Right lung (tissue), 2 donors: ENCODE measurements at regions not wholly inside any gene's neighbourhood (a gene's known extent, or its start where the extent isn't known, plus 50 kb on each side); places are given as distances from the start of the nearest gene placed in this dataset.

Source experiments
- DNase-seq, 2 donors: peaks; one replicate each; pipeline ENCODE4 v3.0.0-alpha.2; 2013

DNA sequence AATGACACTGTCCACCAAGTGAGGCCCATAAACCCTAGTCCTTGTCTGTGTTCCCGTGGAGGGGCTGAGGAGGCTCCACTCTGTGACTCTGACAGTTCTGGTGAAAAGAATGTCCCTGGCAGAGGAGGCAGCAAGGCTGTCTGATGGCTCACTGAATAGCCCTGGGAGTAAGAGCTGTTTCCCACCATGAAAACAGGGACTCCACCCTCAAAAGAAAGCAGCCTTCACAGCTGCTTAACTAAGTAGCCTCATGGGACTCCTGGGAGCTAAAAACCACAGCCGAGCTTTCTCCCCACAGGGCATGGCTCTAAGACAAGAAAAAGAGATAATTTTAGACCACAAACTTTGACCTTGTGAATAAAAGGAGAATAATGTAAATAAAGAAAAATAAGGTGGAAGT is 135.1 kb upstream of the FRY start:
- DNase-seq = no peak

DNA sequence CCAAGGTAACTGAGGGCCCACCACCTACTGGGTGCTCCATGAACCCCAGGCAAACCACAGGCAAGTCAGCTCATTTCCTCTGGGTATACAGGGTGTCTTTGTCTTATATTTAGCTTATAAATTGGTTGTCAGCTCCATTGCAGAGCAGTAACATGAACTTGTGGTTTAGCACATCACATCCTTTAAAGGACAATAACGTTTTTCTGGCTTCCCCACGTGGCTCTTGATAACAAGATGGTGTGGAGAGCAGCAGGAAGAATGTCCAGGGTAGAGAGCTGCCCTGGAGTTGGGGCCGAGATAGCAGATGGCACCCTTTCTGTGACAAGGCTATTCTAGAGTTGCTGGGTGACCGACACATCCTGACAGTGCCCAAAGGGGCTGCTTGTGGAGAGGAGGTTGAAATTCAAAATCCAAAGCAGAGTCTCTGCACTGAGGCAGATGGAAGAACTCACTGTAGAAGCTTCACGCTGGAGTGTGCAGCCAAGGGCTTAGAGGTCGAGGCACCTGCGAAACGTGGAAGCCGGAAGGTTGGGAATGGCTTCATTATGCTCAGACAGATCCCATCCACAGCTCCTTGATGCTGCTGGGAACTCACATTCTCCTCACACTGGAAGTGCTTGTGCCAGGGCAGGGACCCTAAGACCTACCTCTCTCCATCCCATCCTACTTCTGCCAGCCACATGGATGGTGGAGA is 133.0 kb upstream of the FRY start:
- DNase-seq = no peak

DNA sequence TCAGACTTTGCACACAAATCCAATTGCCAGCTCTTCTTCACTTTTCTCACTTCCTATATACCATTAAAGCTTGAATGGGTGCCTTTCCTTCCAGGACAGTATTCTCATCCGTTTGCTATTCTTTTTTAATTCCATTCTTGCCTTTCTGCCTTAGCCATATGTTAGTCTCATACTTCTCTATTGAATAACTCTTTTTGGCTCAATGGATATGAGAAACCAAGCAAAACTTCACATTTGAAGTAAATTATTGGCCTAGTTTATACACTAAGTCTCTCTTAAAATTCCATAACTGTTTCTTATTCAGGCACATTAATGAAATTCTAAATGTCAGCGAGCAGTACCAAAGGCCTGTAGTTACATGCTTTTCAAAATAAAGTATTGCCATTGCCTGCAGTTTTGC is 129.6 kb upstream of the FRY start:
- no peak for DNase-seq

DNA sequence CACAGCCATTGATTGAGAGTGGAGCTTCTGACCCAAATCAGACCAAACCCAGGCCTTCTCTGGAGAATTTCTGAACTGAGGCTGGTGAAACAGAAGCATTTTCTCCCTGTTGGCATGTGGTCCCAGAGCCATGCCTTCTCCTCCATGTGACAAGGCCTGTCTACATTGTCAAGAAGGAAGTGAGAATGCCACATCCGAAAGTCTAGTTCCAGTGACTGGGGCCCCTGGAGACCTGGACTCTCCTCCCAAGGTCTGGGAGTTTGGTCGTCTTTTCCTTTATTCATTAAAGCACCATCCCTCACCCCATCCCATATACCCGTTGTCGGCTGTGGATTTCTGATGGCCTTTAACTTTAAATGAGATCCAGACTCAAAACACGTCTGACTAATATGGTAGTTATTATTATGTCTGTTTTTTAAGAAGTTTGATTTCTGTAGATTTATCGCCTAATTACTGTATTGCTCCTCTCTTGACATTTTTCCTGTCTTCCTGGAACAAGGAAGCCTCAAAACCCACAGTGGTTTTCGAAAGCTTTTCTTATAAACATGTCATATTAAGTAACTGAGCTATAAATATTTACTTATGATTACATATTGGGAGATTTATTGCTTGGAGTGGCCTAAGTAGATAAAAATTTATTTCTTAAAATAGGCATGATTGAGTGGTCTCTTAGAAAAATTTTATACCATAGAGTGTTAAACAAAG is 128.3 kb upstream of the FRY start:
- DNase-seq = no peak

DNA sequence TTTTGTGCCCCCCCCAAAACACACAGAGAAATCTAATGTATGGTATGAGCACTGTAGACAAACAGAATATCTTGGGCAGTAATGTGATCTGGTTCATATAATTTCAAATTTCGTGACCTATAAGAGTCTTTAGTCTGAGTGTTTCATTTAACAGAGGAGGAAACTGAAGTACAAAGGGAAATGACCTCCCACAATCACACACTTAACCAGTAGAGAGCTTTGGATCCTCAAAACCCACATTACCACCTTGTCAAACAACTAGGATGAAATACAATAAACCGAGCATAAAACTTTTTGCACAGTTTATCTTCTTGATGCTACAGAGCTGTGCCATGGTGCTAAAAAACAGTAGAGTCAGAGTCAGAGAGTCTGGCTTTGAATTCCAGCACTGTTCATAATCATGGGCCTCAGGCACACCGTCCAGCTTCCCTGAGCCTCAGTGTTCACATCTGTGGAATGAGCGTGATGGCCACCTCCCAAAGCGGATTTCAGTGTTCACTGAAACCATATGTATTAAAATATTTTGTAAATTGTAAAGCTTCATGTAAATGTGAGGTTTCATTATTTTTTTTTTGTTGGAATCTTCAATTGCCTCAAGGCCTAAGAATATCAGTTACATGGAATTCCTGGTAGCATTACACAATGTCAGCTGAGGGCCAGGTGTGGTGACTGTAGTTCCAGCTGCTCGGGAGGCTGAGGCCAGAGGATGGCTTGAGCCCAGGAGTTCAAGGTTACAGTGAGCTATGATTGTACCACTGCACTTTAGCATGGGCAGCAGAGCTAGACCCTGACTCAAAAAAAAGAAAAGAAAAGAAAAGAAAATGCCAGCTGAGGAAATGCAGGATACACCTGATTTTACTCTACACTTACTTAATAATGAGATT is 126.4 kb upstream of the FRY start:
- DNase-seq = no peak

DNA sequence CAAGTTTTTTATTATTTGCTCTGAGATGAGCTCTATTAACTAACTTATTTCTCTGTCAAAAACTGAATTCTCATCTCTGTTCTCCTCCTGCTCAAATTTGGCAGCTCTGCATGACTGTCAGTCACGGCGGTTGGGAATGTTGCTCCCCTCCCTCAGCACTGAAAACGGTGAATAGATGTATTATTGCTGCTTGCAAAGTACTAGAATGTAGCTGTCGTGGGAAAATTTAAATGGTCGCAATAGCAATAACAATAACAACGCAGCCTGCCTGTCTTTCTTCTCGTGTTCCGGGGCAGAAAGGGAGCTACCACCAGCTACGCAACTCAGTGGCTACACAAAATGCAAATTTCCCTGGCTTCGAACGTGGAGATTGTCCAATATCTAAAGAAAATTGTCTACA is 125.6 kb upstream of the FRY start:
- no peak for DNase-seq

DNA sequence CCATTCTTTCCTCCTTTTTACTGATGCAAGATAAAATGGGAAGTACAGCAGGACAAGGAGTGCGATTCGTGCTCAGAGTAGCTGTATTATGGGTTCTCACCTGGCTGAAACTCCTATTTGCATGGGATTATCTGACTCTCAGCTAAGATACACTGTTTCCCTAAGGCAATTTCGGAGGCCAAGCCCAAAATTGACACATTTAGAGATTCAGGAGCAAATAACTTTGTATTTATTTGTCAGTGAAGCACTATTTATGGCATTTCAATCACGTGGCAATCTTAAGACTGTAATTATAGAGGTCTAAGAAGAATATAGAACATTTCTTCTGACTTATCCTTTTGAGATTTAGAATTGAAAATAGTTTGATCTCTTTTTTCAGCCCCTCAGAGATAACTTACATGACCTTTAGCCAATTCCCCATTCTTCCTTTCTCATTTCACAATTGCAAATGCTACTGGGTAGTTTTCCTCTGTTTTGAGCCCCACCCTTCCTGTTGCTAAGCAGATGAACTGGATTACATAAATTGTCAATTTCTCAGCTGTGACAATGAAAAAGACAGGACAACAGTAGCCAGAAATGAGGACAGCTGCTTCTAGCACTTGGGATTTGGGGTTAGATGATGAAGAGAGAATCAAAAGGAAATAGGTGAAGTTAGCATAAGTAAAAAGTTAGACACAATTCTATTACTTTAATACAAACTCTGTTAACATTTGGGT is 122.7 kb upstream of the FRY start:
- DNase-seq = no peak

DNA sequence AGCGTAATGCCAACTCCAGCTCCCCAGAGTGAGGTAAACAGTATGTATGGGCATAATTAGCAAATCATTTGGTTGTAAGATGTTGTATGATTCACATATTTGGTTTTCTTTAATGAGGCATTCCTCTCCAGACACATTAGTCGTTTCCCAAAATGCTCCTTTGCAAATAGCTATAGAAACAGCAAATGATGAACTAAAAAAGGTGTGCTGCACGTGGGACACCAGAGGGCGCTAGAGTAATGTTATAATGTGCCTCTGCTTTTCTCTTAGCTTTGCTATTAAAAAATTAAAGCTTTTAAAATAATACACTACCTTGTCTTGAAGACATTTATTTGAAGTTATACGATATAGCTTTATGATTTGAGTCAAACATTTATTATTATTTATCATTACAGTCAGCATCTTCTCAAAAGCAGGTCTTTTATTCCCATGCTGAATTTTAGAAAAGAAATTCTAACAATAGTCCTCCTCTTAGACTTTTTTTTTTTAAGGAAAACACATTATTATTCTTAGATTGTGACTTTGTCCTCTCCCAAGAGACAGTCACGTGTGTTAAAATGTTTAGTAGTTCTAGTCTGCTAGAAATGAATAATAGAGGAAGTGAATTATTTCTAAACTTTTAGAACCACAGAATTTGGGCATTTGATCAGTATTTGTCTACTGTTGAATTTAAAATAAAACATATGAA is 121.6 kb upstream of the FRY start:
- DNase-seq = peak; percentile 58 to 61

DNA sequence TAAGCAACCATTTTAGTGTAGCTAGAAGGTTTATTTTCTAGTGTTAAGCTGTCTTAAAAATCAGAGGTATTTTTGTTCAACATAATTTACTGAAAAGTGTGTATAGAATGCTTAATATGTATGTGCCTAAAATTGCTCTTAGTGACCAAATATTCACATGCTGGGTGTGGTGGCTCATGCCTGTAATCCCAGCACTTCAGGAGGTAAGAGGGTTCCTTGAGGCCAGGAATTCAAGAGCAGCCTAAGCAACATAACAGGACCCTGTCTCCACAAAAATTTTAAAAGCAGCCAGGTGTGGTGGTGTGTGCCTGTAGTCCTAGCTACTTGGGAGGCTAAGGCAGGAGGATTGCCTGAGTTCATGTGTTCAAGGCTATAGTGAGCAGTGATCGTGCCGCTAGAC is 120.9 kb upstream of the FRY start:
- no peak for DNase-seq

DNA sequence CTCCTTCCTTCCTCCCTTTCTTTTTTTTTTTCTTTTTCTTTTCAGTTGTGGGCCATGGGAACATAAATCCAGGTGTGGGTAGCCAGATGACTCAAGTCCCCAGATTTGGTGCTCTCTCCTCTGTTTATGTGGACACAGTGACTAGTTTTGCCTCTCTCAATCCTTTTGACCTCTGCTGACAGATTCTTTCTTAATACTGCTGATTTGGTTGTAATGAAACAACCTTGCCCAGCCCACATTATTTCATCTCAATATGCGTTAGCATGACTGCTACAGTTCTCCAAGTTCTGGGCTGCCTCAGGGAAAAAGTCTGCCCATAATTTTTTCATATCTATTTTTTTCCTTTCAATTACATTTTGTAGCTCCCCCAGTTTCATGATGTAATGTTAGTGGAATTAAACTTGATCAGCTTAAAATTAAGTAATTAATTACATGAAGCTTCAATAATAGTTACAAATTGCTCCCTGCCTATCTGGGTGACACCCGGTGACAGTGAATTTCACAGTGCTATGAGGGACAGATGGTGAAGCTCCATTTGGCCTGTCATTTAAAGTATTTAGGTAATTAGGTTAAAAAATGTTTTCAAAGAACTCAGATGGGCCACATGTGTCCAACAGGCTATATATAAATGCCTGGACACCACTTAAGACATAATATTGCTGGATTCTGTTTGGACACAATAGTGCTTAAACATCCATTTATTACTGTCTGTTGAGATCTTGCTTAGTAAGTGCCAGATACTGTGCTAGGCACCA is 118.8 kb upstream of the FRY start:
- no peak for DNase-seq

DNA sequence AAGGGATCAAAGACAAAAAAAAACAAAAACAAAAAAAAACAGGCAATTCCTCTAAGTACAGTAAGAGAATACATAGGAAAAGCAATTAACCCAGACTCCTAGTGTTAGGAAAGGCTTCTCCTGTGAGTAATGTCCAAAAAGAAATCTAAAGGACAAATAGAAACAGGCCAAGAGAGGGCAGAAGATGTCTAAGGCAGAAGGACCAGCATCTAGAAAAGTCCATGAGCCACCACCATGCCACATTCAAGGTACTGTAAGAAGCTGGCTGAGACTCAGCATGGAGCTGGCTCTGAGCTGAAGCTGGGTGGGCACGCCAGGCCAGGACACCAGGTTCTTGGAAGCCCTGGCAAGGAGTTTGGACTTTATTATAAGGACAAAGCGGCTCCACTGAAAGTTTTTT is 118.1 kb upstream of the FRY start:
- DNase-seq = no peak

DNA sequence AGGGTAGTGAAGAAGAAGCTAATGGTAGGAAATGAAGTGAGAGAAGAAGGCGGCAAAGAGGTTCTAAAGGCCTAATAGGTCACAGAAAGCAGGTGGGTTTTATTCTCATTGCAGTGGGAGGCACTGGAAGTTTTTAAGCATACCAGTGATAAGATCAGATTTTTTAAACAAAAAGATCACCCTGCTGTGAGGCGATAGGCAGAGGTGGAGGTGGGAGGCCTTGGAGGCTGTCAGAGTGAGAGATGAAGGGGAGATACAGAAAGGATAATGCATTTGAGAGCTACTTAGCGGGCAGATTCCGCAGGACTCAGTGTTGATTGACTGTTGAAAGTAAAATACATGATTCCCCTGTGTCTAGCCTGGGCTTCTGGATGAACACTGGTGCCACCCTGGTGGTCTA is 116.7 kb upstream of the FRY start:
- no peak for DNase-seq

DNA sequence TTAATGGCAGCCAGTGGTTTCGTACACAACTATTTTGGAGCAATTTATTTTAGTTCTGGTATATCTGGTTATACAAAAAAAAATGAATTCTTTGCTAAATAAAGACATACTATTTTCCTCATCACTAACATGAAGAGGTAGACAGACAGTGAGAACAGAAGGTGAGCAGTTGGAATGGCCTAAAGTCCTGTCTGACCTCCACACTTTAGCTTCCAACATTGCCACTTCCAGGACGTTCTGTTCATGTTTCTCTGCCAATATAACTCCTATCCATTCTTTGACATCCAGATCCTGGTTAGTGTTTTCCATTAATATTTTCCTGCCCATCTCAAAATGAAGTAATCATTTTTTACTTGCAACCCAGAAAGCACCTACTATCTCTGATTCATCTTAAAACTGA is 112.9 kb upstream of the FRY start:
- DNase-seq = no peak

DNA sequence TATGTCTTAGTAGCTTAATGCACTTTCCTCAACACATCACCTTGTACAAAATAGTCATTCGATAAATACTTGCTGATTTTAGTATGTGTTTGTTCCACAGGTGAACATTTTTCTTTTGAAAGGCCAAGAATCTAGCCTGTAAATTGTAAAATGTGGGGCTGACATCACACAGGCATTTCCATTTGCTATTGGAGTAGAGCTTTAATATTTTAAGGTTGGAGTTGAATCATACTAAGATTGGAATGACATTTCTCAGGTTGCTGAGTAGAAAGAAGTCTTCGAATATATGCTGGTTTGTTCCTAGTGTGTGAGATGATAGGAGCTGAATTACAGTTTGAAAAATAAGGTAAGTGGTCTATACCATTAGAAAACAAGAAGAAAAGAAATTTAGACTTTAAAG is 112.3 kb upstream of the FRY start:
- DNase-seq = no peak

DNA sequence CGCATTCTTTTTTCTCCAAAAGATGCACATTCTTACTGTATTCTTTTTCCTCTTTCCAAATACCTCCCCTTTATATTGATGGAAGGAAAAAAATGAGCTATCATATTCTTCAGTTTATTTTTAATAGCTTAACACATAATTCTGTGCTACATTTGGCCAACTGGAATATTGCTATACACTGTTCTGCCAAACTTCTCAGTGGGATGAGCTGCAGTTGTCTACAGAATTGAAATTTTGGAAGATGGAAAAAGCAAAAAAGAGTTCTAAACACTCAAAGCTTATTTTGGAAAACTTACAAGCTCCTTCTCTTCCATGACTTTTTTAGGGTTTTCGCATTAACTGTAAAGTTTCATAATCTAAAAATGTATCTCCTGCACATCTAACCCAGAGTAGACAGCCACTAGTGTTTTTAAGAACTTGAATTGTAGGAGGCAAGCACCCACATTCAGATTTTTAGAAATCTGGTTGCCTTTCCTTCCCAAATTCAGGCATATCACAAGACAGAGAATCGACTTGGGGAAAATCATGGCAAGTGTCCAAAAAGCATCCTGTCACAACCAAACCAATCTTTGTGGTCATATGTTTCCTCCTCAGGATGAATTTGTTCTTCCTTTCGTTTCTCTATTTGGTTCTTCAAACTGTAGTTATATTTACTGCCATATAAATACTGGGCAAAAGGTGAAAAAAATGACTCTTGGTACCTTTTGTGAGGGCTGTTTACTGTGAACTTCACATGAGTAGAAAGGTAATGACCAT is 111.4 kb upstream of the FRY start:
- DNase-seq = no peak

DNA sequence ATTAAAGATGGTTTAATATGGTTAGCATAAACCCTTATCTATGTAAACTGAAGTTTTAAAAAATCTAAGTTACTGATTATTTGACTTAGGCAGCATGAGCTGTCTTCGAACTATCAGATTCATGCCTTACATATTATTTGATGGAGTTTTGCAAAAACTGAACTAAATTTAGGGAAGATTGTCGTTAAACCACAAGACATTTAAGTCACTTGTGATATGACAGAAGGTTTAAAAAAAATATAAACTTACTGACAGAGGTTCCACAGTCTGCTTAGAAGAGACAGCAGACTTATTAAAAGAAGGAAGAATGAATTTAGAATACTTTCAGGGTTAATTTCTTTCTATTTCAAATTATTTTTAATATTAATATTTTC is 110.9 kb upstream of the FRY start:
- no peak for DNase-seq

DNA sequence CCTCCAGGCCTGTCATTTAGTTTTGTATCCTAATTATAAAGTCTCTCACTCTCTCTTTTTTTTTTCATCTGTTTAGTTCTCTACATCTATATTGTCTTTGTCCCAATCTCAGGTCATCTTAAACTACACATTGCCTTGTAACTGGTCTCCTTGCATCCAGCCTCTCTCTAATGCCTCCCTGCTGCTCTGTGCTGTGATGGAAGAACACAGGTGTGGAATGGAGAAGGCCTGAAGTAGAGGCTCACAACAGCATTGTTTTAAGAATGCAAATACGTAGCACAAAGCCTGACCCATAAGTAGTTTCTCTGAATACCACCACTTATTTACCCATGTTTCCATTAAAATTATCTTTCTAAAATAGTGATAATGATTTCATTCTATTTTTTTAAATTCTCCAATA is 108.8 kb upstream of the FRY start:
- no peak for DNase-seq

DNA sequence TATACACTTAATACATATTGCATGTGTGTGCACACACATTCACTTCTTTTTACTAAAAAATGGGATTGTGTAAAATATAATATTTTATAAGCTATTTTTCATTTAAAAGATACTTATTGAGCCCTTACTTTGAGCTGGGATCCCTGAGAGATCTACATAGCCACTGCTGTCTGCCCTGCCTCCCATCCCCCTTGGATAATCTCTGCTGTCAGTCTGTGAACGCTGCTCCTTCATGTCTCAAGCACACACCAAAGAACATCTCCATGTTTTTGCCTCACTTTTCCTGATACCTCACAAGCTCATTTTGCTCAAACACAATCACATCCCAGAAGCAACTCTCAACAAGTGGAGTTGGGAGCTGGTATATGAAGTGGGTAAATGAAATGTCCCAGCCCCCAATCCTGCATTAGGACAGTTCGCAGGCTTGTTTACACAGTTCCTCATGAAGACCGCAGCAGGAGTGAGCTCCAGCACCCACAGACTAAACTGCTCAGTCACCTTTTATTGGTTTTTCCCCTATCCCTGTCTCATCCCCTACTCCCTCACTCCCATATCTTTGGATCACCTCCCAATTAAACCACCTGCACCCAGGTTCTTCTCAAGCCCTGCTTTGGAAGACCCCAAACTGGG is 108.3 kb upstream of the FRY start:
- DNase-seq = no peak

DNA sequence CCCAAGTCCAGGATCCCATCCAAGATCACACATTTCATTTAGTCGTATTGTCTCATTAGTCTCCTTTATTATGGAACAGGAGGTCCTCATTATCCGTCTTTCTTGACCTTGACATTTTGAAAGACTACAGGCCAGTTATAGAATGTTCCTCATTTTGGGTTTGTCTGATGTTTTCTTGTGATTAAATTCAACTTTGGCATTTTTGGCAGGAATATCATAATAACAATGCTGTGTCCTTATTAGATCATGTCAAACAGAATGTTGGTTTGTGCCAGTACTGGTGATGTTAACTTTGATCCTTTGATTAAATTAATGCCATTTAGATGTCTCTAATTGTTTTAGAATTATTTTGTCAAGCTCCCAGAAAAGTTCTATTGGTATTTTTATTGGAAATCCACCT is 106.5 kb upstream of the FRY start:
- DNase-seq = no peak

DNA sequence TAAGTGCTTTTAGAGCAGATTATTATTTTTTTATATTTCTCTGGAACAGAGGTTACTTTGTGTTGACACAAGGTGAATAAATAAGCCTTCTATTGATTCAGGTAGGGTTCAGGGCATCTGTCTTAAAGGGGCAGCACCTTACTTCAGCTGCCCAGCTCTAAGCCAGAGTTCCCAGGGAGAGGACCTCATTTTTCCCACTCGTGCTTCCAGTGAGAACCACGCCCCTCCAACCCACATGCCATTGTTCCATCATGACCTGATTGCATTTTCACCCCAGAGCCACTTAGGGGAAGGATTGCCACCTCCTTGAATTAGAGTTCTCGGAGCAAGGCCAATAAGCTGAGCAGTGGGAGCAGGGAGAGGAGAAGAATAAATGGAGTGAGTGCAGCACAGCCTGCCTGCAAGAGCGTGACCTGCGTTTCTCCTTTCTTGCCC is 104.3 kb upstream of the FRY start:
- DNase-seq = no peak
